BLaER1 treated with 17β-estradiol and CSF1 and Interleukin-3, amounts not matched to agents 10 nM and 100 nM (cell line): ENCODE measurements at regions not wholly inside any gene's neighbourhood (a gene's known extent, or its start where the extent isn't known, plus 50 kb on each side); places are given as distances from the start of the nearest gene placed in this dataset.
A peak's percentile ranks its signal among the peaks of the same experiment; 100 is the strongest.

Source experiments
- H3K27ac ChIP-seq, 11 experiments: shearing (Covaris generic); formaldehyde crosslinking; 2 replicates each; pipeline ENCODE4 v1.8.1; 2022
- H3K27me3 ChIP-seq, 11 experiments: shearing (Covaris generic); formaldehyde crosslinking; 2 replicates each; pipeline ENCODE4 v1.8.1; 2022
- H3K36me3 ChIP-seq, 11 experiments: shearing (Covaris generic); formaldehyde crosslinking; 2 replicates each; pipeline ENCODE4 v1.8.1; 2022
- H3K4me1 ChIP-seq, 10 experiments: shearing (Covaris generic); formaldehyde crosslinking; 2 replicates each; pipeline ENCODE4 v1.8.1; 2022
- H3K4me2 ChIP-seq, 11 experiments: shearing (Covaris generic); formaldehyde crosslinking; 2 replicates each; pipeline ENCODE4 v1.8.1; 2022
- H3K4me3 ChIP-seq, 10 experiments: shearing (Covaris generic); formaldehyde crosslinking; 2 replicates each; pipeline ENCODE4 v1.8.1; 2022
- H3K9ac ChIP-seq, 11 experiments: shearing (Covaris generic); formaldehyde crosslinking; 2 replicates each; pipeline ENCODE4 v1.8.1; 2022
- H3K9me3 ChIP-seq, 11 experiments: shearing (Covaris generic); formaldehyde crosslinking; replicated peaks in 1 of 11; 2 replicates each; pipeline ENCODE4 v1.8.1; 2022
- H4K20me1 ChIP-seq, 11 experiments: shearing (Covaris generic); formaldehyde crosslinking; 2 replicates each; pipeline ENCODE4 v1.8.1; 2022
- Cebpa-rat ChIP-seq, 11 experiments: shearing (Covaris generic); IDR thresholded peaks; 2 replicates each; pipeline ENCODE4 v1.8.1; 2022

GRCh38 chr5:15376803-15377202 is 123.2 kb upstream of the FBXL7 start:
- Histone ChIP-seq H3K9me3 (no peaks in the 10 kb centered on the region), H3K4me1 (peaks cover 0 to 14% (median 10%) of the 10 kb centered on the region in 10 experiments; a peak in 12 of 20 replicates), H3K9ac (no peak overlapping the region), H4K20me1 (no peaks in the 10 kb centered on the region), H3K36me3 (no peaks in the 10 kb centered on the region), H3K27ac (no peak overlapping the region), H3K27me3 (no peaks in the 10 kb centered on the region), H3K4me3 (no peak overlapping the region), H3K4me2 (peak overlapping the region in 7 of 11 experiments; percentile 8 to 37 (median 19); a peak in 8 of 22 replicates)
- no peak for TF ChIP-seq Cebpa-rat (IDR thresholded peaks at IDR 0.05)

- no peak overlapping the region for H3K4me2 ChIP-seq
- no peak overlapping the region for H3K4me3 ChIP-seq
- no peaks in the 10 kb centered on the region for H4K20me1 ChIP-seq
- no peaks in the 10 kb centered on the region for H3K27me3 ChIP-seq
- peaks cover 0 to 14% (median 10%) of the 10 kb centered on the region in 10 experiments; a peak in 12 of 20 replicates for H3K4me1 ChIP-seq
- H3K9ac ChIP-seq = no peak overlapping the region
- no peaks in the 10 kb centered on the region for H3K9me3 ChIP-seq
- H3K36me3 ChIP-seq = no peaks in the 10 kb centered on the region
- H3K27ac ChIP-seq = no peak overlapping the region
- no peak for TF ChIP-seq Cebpa-rat (IDR thresholded peaks at IDR 0.05)
Observed at GRCh38 chr5:15376088-15376487, 123.9 kb upstream of the FBXL7 start.

GRCh38 chr5:15375559-15375958 is 124.4 kb upstream of the FBXL7 start:
- H3K9me3 ChIP-seq = no peaks in the 10 kb centered on the region
- H3K4me3 ChIP-seq = no peak overlapping the region
- H3K4me1 ChIP-seq = peaks cover 0 to 14% (median 10%) of the 10 kb centered on the region in 10 experiments; a peak in 12 of 20 replicates
- H4K20me1 ChIP-seq = no peaks in the 10 kb centered on the region
- no peaks in the 10 kb centered on the region for H3K36me3 ChIP-seq
- no peaks in the 10 kb centered on the region for H3K27me3 ChIP-seq
- H3K9ac ChIP-seq = no peak overlapping the region
- H3K27ac ChIP-seq = no peak overlapping the region
- no peak for TF ChIP-seq Cebpa-rat (IDR thresholded peaks at IDR 0.05)
- H3K4me2 ChIP-seq = no peak overlapping the region

- no peak overlapping the region for H3K27ac ChIP-seq
- no peak overlapping the region for H3K9ac ChIP-seq
- no peaks in the 10 kb centered on the region for H3K36me3 ChIP-seq
- no peaks in the 10 kb centered on the region for H4K20me1 ChIP-seq
- H3K4me3 ChIP-seq = no peak overlapping the region
- no peaks in the 10 kb centered on the region for H3K9me3 ChIP-seq
- TF ChIP-seq Cebpa-rat (IDR thresholded peaks at IDR 0.05) = no peak
- no peak overlapping the region for H3K4me2 ChIP-seq
- H3K27me3 ChIP-seq = no peaks in the 10 kb centered on the region
- H3K4me1 ChIP-seq = peaks cover 0 to 14% (median 10%) of the 10 kb centered on the region in 10 experiments; a peak in 12 of 20 replicates
Observed at GRCh38 chr5:15374886-15375285, 125.1 kb upstream of the FBXL7 start.

GRCh38 chr5:15373151-15373550 is 126.8 kb upstream of the FBXL7 start:
- Histone ChIP-seq H4K20me1 (no peaks in the 10 kb centered on the region), H3K27ac (no peak overlapping the region), H3K27me3 (no peaks in the 10 kb centered on the region), H3K9ac (no peak overlapping the region), H3K4me2 (no peak overlapping the region), H3K36me3 (no peaks in the 10 kb centered on the region), H3K4me1 (peaks cover 0 to 14% (median 10%) of the 10 kb centered on the region in 10 experiments; a peak in 12 of 20 replicates), H3K9me3 (peaks cover 0 to 4% (median 0%) of the 10 kb centered on the region in 11 experiments; a peak in 4 of 22 replicates), H3K4me3 (no peak overlapping the region)
- TF ChIP-seq Cebpa-rat (IDR thresholded peaks at IDR 0.05) = no peak

GRCh38 chr5:15371184-15371583 is 128.8 kb upstream of the FBXL7 start:
- TF ChIP-seq Cebpa-rat (IDR thresholded peaks at IDR 0.05) = no peak
- no peaks in the 10 kb centered on the region for H3K27me3 ChIP-seq
- no peak overlapping the region for H3K9ac ChIP-seq
- no peak overlapping the region for H3K27ac ChIP-seq
- H3K36me3 ChIP-seq = no peaks in the 10 kb centered on the region
- no peaks in the 10 kb centered on the region for H4K20me1 ChIP-seq
- no peaks in the 10 kb centered on the region for H3K4me1 ChIP-seq
- H3K9me3 ChIP-seq = peaks cover 0 to 20% (median 4%) of the 10 kb centered on the region in 11 experiments; a peak in 7 of 22 replicates
- no peak overlapping the region for H3K4me2 ChIP-seq
- no peak overlapping the region for H3K4me3 ChIP-seq

GRCh38 chr5:15368835-15369234 is 131.1 kb upstream of the FBXL7 start:
- Histone ChIP-seq H3K27me3 (no peaks in the 10 kb centered on the region), H3K27ac (no peak overlapping the region), H3K9me3 (peaks cover 0 to 20% (median 4%) of the 10 kb centered on the region in 11 experiments; a peak in 7 of 22 replicates), H3K4me2 (no peak overlapping the region), H4K20me1 (no peaks in the 10 kb centered on the region), H3K4me1 (no peaks in the 10 kb centered on the region), H3K4me3 (no peak overlapping the region), H3K36me3 (no peaks in the 10 kb centered on the region), H3K9ac (no peak overlapping the region)
- TF ChIP-seq Cebpa-rat (IDR thresholded peaks at IDR 0.05) = no peak

GRCh38 chr5:15367489-15367888 is 132.5 kb upstream of the FBXL7 start:
- Histone ChIP-seq H3K27ac (no peak overlapping the region), H4K20me1 (no peaks in the 10 kb centered on the region), H3K36me3 (no peaks in the 10 kb centered on the region), H3K27me3 (no peaks in the 10 kb centered on the region), H3K4me2 (no peak overlapping the region), H3K4me3 (no peak overlapping the region), H3K4me1 (no peaks in the 10 kb centered on the region), H3K9me3 (peaks cover 0 to 20% (median 4%) of the 10 kb centered on the region in 11 experiments; a peak in 7 of 22 replicates), H3K9ac (no peak overlapping the region)
- TF ChIP-seq Cebpa-rat (IDR thresholded peaks at IDR 0.05) = no peak

GRCh38 chr5:15366676-15367391 is 133.1 kb upstream of the FBXL7 start:
- H3K9me3 ChIP-seq = peaks cover 0 to 20% (median 4%) of the 10 kb centered on the region in 11 experiments; a peak in 7 of 22 replicates
- no peak overlapping the region for H3K27ac ChIP-seq
- H3K27me3 ChIP-seq = no peaks in the 10 kb centered on the region
- H4K20me1 ChIP-seq = no peaks in the 10 kb centered on the region
- H3K4me1 ChIP-seq = no peaks in the 10 kb centered on the region
- no peak overlapping the region for H3K4me3 ChIP-seq
- TF ChIP-seq Cebpa-rat (IDR thresholded peaks at IDR 0.05) = no peak
- no peaks in the 10 kb centered on the region for H3K36me3 ChIP-seq
- no peak overlapping the region for H3K9ac ChIP-seq
- H3K4me2 ChIP-seq = no peak overlapping the region

- no peak for TF ChIP-seq Cebpa-rat (IDR thresholded peaks at IDR 0.05)
- no peaks in the 10 kb centered on the region for H3K4me1 ChIP-seq
- no peak overlapping the region for H3K9ac ChIP-seq
Observed at GRCh38 chr5:15365070-15365469, 134.9 kb upstream of the FBXL7 start.

More at GRCh38 chr5:15365070-15365469, 134.9 kb upstream of the FBXL7 start:
- no peaks in the 10 kb centered on the region for H3K36me3 ChIP-seq
- no peak overlapping the region for H3K4me3 ChIP-seq
- no peak overlapping the region for H3K27ac ChIP-seq
- no peaks in the 10 kb centered on the region for H3K27me3 ChIP-seq
- H4K20me1 ChIP-seq = no peaks in the 10 kb centered on the region
- peaks cover 0 to 20% (median 4%) of the 10 kb centered on the region in 11 experiments; a peak in 7 of 22 replicates for H3K9me3 ChIP-seq
- H3K4me2 ChIP-seq = no peak overlapping the region
